Retinal pigment epithelial cell (primary cell): ENCODE measurements at regions not wholly inside any gene's neighbourhood (a gene's known extent, or its start where the extent isn't known, plus 50 kb on each side); places are given as distances from the start of the nearest gene placed in this dataset.

Experiments used
- DNase-seq: peaks from one replicate; pipeline ENCODE4 v3.0.0-alpha.2; 2010; ENCODE audit warnings: low read depth
- H3K4me3 ChIP-seq: 2 replicates; pipeline ENCODE4 v1.5.1; 2011; ENCODE audit warnings: mild to moderate bottlenecking, low read length, control low read depth, moderate library complexity
- TF ChIP-seq, protein P1 (sequence below): conservative IDR thresholded peaks from 2 replicates; pipeline ENCODE4 v1.5.1; 2011; ENCODE audit warnings: low read depth, low read length, control low read depth, inconsistent platforms

DNA sequence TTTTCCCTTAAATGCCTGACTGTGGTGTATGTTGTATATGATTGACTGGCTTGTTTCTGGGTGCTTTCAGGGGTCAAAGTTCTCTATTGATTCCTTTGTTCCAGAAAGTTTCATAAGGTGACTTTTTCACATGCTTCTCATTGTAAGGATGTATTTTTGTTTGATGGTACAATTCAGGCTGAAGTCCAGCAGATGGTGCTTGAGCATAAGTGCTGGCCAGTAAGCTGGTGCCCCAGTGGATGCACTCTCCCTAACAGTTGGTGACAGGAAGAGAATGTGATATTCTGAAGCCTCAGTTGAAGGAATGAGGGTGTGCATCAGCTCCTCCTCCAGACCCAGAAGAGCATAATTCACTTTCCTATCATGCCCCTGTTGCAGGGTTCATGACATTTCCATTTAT lies 1941.6 kb upstream of the PRR20A start:
- no peak for DNase-seq
- H3K4me3 ChIP-seq = no peak overlapping the region
- TF ChIP-seq, protein P1, sequence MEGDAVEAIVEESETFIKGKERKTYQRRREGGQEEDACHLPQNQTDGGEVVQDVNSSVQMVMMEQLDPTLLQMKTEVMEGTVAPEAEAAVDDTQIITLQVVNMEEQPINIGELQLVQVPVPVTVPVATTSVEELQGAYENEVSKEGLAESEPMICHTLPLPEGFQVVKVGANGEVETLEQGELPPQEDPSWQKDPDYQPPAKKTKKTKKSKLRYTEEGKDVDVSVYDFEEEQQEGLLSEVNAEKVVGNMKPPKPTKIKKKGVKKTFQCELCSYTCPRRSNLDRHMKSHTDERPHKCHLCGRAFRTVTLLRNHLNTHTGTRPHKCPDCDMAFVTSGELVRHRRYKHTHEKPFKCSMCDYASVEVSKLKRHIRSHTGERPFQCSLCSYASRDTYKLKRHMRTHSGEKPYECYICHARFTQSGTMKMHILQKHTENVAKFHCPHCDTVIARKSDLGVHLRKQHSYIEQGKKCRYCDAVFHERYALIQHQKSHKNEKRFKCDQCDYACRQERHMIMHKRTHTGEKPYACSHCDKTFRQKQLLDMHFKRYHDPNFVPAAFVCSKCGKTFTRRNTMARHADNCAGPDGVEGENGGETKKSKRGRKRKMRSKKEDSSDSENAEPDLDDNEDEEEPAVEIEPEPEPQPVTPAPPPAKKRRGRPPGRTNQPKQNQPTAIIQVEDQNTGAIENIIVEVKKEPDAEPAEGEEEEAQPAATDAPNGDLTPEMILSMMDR = peak; percentile 58

DNA sequence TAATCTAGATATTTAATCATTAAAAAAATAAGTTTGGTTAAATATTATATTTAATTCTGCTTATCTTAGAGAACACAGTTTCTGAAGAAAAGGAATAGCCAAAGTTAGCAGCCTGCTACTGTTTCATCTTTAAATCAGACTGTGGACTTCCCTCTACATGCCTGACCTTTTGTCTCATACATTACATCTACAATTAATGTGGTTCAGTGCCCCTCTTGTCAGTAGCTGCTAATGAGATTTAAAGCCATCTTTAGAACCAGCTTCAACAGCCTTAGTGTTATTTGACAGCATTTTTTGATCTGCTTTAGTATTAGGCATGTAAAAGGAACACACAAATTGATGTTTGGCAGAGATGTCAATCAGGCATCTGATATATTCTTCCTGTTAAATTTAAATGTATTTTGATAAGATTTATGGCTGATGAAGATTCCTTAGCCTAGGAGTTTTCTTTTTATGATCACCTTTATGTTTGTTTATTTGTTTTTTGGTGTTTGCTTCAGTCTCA lies 1925.8 kb upstream of the PRR20A start:
- TF ChIP-seq, protein P1 = no peak
- DNase-seq = no peak
- no peak overlapping the region for H3K4me3 ChIP-seq

DNA sequence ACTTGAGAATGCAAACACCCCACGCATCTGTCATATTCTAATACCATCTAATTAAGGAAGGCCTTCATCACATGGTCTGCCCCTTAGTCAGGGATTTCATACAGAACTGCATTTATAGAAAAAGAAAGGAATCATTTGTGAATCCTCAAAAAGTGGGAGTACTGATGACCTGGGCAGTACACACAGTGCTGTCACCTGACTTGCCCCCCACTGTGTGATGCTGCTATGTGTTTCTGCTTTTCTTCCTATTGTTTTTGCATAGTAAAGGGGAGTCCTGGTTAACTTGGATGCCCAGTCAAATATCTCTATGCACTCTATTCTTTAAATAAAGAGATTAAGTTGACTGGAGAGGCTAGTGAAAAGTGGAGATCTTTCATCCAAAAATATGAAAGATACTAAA lies 1921.2 kb upstream of the PRR20A start:
- no peak for DNase-seq
- TF ChIP-seq, protein P1 = no peak
- no peak overlapping the region for H3K4me3 ChIP-seq

DNA sequence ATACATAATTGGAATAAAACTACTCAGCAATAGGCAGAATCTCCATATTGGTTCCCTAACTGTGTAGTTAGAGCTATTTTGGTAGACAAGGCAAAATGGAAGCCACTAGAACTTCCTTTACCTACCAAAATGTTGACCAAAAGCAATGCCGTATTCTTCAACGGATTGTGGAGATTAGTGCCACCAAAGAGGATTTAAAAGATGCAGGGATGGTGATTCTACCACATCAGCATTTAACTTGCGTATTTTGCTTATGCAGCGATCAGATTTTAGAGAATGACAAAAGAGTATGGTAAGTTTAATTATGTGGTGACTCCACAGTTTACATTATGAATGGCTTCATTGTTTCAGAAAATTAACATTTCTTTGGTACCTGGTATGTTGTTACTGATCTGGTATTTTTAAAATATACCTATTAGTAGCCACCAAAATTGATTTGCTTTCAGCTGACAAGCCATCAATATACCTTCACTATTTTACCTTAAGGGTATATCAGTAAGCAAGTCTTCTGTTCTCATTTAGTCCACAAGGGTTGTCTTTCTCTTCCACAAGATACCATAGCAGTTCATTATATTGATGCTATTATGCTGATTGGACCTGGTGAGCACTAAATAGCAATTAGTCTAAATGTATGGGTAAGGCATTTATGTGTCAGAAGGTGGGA lies 1910.7 kb upstream of the PRR20A start:
- TF ChIP-seq, protein P1 = no peak
- DNase-seq = no peak

DNA sequence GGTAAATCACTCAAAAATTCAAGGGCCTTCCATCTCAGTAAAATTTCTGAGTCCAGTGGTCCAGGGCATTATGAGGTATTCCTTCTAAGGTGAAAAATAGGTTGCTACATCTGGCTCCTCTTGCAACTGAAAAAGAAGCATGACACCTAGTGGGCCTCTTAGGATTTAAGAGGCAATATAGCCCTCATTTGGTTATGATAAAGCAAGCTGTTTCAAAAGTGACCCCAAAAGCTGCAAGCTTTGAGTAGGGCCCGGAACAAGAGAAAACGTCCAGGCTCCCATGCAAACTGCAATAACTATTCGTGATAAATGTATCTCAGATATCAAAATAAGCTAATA lies 1910.2 kb upstream of the PRR20A start:
- DNase-seq = no peak
- no peak overlapping the region for H3K4me3 ChIP-seq
- TF ChIP-seq, protein P1 = peak; percentile 7

More for the DNA sequence above, 1910.7 kb upstream of the PRR20A start:
- no peak overlapping the region for H3K4me3 ChIP-seq

DNA sequence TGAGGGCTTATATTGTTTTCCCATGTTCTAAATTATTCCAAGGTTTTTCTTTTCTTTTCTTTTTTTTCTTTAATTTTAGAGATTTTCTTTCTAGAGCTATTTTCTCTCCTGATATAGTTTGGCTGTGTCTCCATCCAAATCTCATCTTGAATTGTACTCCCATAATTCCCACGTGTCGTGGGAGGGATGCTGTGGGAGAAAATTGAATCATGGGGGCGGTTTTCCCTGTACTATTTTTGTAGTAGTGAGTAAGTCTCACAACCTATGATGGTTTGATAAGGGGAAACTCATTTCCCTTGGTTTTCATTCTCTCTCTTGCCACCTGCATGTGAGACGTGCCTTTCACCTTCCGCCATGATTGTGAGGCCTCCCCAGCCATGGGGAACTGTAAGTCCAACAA lies 1906.4 kb upstream of the PRR20A start:
- no peak for DNase-seq
- H3K4me3 ChIP-seq = no peak overlapping the region

More for the DNA sequence above, 1906.4 kb upstream of the PRR20A start:
- TF ChIP-seq, protein P1 = no peak
